ENCODE measurements at regions not wholly inside any gene's neighbourhood (a gene's known extent, or its start where the extent isn't known, plus 50 kb on each side); places are given as distances from the start of the nearest gene placed in this dataset.
A peak's percentile ranks its signal among the peaks of the same experiment; 100 is the strongest.

GRCh38 chr13:84479656-84480055, 597.4 kb upstream of the SLITRK1 start:
- no peaks in the 10 kb centered on the region for H3K4me1 ChIP-seq (ENCODE audit: insufficient read depth)
- no peak overlapping the region for H3K4me3 Mint-ChIP-seq
- no peaks in the 10 kb centered on the region for H3F3A ChIP-seq (replicated peaks; ENCODE audit: low read depth)
- no peak overlapping the region for H3K4me3 ChIP-seq
- no peak overlapping the region for H2AFZ ChIP-seq
- no peaks in the 10 kb centered on the region for H3K4me1 Mint-ChIP-seq
- no peaks in the 10 kb centered on the region for H3K9me2 ChIP-seq (ENCODE audit: insufficient read depth)
- H3K9me3 Mint-ChIP-seq = peaks cover 14% of the 10 kb centered on the region; the same call in 2 of the 3 replicates
- H3K36me3 ChIP-seq (ENCODE audit: insufficient read depth) = no peaks in the 10 kb centered on the region
- H3K27ac ChIP-seq (ENCODE audit: low read depth) = no peak overlapping the region
- H3K27ac Mint-ChIP-seq = no peak overlapping the region
- peaks cover 11% of the 10 kb centered on the region; the same call in 2 of the 3 replicates for H3K36me3 Mint-ChIP-seq (ENCODE audit: low read depth)
- no peaks in the 10 kb centered on the region for H3K79me2 ChIP-seq (replicated peaks; ENCODE audit: insufficient read depth)
- H4K20me1 ChIP-seq (replicated peaks; ENCODE audit: insufficient read depth) = no peaks in the 10 kb centered on the region; the same call in 1 of the 2 replicates
- H3K27me3 ChIP-seq (ENCODE audit: insufficient read depth) = no peaks in the 10 kb centered on the region
- TF ChIP-seq NANOG (IDR thresholded peaks at IDR 0.05; ENCODE audit: borderline replicate concordance) (no peak), REST (IDR thresholded peaks at IDR 0.05; ENCODE audit: unreplicated experiment) (no peak), EZH2phosphoT487 (IDR thresholded peaks at IDR 0.05; ENCODE audit: unreplicated experiment) (no peak), POLR2AphosphoS5 (IDR thresholded peaks at IDR 0.05; ENCODE audit: low read depth) (no peak), ETS1 (IDR thresholded peaks at IDR 0.05) (no peak), STAT1 (IDR thresholded peaks at IDR 0.05; ENCODE audit: unreplicated experiment) (no peak), CTCF (conservative IDR thresholded peaks at IDR 0.05; ENCODE audit: low read depth in 2 of 2) (no peak), ZNF114 (CRISPR knock-in tag; IDR thresholded peaks at IDR 0.05) (no peak), JUNB (IDR thresholded peaks at IDR 0.05; ENCODE audit: unreplicated experiment) (no peak), ZNF331 (CRISPR knock-in tag; IDR thresholded peaks at IDR 0.05; ENCODE audit: low read depth) (no peak)
- DNase-seq (ENCODE audit: low spot score) = no peak
- H3K27me3 Mint-ChIP-seq (ENCODE audit: insufficient read depth, low read depth, poor library complexity) = no peaks in the 10 kb centered on the region
- no peak overlapping the region for H3K4me2 ChIP-seq
- ATAC-seq = no peak

- no peaks in the 10 kb centered on the region for H3K36me3 ChIP-seq (ENCODE audit: insufficient read depth)
- no peak for TF ChIP-seq NANOG (IDR thresholded peaks at IDR 0.05; ENCODE audit: borderline replicate concordance)
- no peak for TF ChIP-seq REST (IDR thresholded peaks at IDR 0.05; ENCODE audit: unreplicated experiment)
- TF ChIP-seq ZNF114 (CRISPR knock-in tag; IDR thresholded peaks at IDR 0.05) = no peak
- TF ChIP-seq EZH2 (IDR thresholded peaks at IDR 0.05; ENCODE audit: low read depth, unreplicated experiment) = no peak
- TF ChIP-seq STAT1 (IDR thresholded peaks at IDR 0.05; ENCODE audit: unreplicated experiment) = no peak
These were observed 588.3 kb upstream of the SLITRK1 start for GRCh38 chr13:84470528-84470927.

More at GRCh38 chr13:84470528-84470927, 588.3 kb upstream of the SLITRK1 start:
- ATAC-seq (no peak), DNase-seq (ENCODE audit: low spot score) (peak; percentile 18)
- no peak overlapping the region for H2AFZ ChIP-seq
- H3K9me3 Mint-ChIP-seq = peaks cover 9% of the 10 kb centered on the region; the same call in 2 of the 3 replicates
- no peaks in the 10 kb centered on the region for H3F3A ChIP-seq (replicated peaks; ENCODE audit: low read depth)
- H3K4me3 ChIP-seq = no peak overlapping the region
- H3K79me2 ChIP-seq (replicated peaks; ENCODE audit: insufficient read depth) = no peaks in the 10 kb centered on the region
- no peak overlapping the region for H3K27ac Mint-ChIP-seq
- H3K4me3 Mint-ChIP-seq = no peak overlapping the region
- no peaks in the 10 kb centered on the region for H3K4me1 ChIP-seq (ENCODE audit: insufficient read depth)
- H3K4me1 Mint-ChIP-seq = no peaks in the 10 kb centered on the region
- no peaks in the 10 kb centered on the region for H3K27me3 Mint-ChIP-seq (ENCODE audit: insufficient read depth, low read depth, poor library complexity)
- H3K36me3 Mint-ChIP-seq (ENCODE audit: low read depth) = peaks cover 7% of the 10 kb centered on the region; the same call in 2 of the 3 replicates
- H3K9me2 ChIP-seq (ENCODE audit: insufficient read depth) = no peaks in the 10 kb centered on the region
- H3K4me2 ChIP-seq = no peak overlapping the region
- H4K20me1 ChIP-seq (replicated peaks; ENCODE audit: insufficient read depth) = no peaks in the 10 kb centered on the region
- H3K27ac ChIP-seq (ENCODE audit: low read depth) = no peak overlapping the region
- H3K27me3 ChIP-seq (ENCODE audit: insufficient read depth) = no peaks in the 10 kb centered on the region
